H4 (cell line): ENCODE measurements at regions not wholly inside any gene's neighbourhood (a gene's known extent, or its start where the extent isn't known, plus 50 kb on each side); places are given as distances from the start of the nearest gene placed in this dataset.

ENCODE experiments used
- DNase-seq: peaks from one replicate; pipeline ENCODE4 v3.0.0-alpha.2; 2015; ENCODE audit warnings: low spot score

DNA sequence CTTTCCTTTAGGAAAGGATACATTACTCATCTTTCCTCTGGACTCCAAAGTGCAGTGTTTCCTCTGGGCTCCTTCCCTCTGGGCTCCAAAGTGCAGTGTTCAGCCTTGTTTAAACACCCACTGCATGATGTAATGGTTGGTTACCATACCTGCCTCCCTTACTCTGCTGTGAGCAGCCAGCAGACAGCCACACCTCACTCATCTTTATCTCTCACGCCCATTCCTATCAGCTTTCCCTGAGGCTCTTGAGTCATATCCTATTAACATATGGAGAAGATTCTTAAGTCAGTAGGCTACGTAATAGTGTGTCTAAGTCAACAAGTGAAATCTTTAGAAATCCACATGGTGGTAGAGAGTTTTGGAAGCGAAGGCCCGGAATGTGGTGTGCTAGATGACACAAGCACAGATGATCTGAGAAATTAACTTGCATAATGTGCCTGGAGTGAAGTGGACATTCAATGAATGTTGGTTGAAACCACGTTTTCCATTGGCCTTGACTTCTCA is 97.2 kb upstream of the CTNNB1 start:
- no peak for DNase-seq

DNA sequence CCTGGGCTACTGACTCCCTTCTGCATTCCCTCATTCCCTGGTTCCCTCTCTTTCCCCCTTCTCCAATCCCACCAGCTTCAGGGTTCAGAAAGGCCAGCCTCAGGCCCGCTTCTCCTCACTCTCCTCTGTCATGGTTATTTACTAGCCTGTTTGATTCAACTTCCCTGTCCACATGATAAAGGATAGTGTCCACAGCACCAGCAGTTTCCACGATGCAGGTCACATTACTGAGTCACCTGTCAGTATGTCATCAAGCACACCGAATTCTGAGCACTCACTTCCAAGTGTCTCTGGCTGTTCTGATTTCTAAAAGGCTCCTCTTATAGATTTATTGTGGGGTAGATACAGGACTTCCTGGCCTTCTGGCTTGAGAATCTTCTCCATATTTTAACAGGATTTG is 96.6 kb upstream of the CTNNB1 start:
- no peak for DNase-seq

- DNase-seq: no peak
Observed at GRCh38 chr3:41103200-41103599, 96.1 kb upstream of the CTNNB1 start.

DNA sequence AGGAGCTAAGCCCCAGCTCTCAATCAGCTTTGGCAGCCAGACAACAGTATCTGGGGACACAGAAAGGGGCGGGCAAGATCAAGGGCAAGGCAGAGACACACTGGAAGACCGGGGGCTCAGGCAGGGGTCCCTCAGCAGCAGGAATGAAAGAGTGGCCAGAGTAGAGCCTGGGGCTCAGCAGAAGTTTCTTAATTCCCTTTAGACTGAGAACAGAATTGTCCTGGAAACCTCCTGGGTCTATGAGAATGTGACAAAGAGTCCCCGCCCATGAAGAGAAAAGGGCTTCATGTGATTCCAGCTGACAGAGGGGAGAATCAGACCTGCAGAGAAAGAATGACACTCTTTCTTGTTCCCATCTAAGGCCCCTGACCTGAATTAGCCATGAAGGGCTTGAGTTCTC is 95.2 kb upstream of the CTNNB1 start:
- no peak for DNase-seq

GRCh38 chr3:41106691-41107090 is 92.6 kb upstream of the CTNNB1 start:
- no peak for DNase-seq

GRCh38 chr3:41111011-41111410 is 88.3 kb upstream of the CTNNB1 start:
- DNase-seq: no peak

- no peak for DNase-seq
Observed at GRCh38 chr3:41112466-41112865, 86.8 kb upstream of the CTNNB1 start.

DNA sequence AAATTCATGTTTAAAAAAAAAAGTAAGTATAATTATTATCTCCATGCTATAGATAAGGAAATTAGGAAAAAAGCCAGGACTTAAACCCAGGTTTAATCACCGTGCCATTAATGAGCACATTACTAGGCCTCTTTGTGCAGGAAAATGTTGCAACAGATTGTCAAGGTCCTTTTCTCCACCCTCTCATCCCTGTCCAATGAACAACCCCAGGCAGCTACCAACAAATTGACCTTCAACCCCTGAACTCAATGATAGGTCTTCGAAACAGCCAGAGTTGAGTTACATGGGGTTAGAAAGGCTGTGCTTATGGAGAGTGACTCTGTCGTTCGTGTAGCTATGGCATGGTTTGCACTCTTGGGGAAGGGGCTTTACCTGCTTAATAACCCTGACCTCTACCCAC is 84.2 kb upstream of the CTNNB1 start:
- DNase-seq: no peak

GRCh38 chr3:41116851-41117250 is 82.5 kb upstream of the CTNNB1 start:
- DNase-seq: no peak

- peak; percentile 95 for DNase-seq
Observed at GRCh38 chr3:41117398-41117870, 81.9 kb upstream of the CTNNB1 start.

DNA sequence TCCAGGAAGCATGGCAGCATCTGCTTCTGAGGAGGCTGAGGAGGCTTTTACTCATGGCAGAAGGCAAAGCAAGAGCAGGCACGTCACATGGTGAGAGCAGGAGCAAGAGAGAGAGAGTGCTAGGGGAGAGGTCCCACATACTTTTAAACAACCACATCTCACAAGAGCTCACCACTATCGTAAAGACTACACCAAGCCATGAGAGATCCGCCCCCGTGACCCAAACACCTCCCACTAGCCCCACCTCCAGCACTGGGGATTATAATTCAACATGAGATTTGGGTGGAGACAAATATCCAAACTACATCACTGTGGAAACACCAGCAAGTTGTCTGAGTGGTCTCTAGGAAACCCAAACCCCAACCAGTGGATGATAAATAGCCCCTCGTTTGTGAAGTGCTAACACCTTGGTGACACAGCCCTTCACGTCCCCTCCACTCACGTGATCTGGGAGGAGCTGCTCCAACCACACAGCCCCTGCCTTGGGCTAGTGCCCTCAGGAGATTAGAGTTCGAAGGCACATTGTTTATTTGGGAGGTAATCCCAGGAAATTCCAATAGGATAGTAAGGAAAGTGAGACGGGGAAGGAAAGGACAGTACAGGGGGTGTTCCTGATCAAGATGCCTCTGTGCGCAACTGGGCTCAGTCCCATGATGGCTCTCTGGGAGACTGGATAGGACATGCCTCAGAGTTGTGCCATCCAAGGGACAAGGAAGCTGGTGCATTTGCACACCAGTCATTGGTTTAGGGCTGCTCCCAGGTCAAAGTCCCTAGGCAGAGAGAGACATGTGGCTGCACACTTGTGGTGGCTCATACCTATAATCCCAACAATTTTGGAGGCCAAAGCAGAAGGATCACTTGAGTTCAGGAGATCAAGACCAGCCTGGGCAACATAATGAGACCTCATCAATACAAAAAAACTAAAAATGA is 80.6 kb upstream of the CTNNB1 start:
- no peak for DNase-seq

GRCh38 chr3:41120460-41120859 is 78.8 kb upstream of the CTNNB1 start:
- DNase-seq: no peak

- DNase-seq: no peak
Observed at GRCh38 chr3:41125258-41125657, 74.0 kb upstream of the CTNNB1 start.

GRCh38 chr3:41126472-41126871 is 72.8 kb upstream of the CTNNB1 start:
- no peak for DNase-seq

DNA sequence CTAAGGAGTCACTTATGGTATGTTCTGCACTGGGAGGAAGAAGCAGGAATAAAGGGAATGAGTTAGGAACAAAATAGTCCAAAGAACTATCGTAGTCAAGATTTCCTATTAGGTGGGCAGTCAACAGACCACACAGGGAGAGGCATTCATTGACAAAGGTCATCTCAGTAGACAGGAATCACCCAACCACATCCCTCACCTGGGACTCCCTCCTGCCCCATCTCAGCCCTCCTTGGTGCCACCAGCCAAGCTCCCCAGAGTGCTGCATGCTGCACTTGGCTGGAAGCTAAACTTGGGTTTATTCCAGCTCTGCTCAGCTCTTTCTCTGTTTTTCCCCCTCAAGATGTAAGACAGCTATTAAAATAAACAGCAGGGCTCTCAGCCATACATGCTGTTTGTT is 72.3 kb upstream of the CTNNB1 start:
- DNase-seq: no peak

DNA sequence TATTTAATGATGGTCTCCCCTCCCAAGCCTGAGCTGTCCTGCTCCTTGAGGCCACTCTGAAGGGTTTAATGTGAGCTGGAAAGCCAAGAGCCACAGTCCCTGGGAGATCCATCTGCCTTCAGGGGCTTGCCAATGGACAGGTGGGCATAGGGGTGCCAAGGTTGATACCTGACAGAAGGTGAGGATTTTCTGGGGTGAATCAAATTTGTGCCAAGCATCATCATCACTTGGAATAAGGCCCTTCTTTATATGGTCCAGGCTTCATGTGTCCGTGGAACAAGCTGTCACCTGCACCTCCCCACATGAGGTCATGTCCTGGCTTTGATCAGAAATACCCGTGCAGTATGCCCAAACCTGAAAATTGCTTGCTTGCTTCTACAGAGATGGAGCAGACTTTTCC is 71.9 kb upstream of the CTNNB1 start:
- DNase-seq: no peak

DNA sequence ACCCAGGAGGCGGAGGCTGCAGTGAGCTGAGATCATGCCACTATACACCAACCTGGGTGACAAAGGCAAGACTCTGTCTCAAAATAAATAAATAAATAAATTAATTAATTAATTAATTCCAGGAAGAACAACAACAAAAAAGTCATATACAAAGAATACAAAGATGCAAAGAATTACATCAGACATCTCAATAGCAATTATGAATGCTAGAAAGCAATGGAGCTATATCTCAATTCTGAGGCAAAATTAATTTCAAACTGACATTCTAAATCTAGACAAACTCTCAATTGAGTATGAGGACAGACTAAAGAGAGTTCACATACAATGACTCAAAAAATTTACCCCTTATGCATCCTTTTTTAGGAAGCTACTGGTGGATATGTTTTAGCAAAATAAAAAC is 69.6 kb upstream of the CTNNB1 start:
- DNase-seq: no peak

GRCh38 chr3:41131224-41131623 is 68.1 kb upstream of the CTNNB1 start:
- DNase-seq: no peak

DNA sequence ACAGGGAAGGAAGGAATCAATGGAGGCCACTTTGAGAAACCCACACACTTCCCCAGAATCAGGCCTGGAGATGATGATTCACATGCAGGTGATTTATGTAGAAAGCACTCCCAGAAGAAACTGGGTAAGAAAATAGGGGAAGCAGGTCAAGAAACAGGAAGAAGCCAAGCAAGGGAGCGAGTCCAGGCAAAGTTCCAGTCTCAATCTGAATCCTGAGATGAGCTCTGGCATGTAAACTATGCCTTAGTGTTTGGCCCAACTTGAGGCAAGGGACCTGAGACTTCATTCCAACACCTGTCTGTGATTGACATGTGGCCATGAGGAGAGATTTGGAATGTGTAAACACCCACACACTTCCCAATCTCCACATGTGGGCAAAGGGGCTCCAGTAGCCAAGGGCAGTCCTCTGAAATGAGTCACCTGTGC is 61.6 kb upstream of the CTNNB1 start:
- DNase-seq: no peak

GRCh38 chr3:41138146-41138545 is 61.2 kb upstream of the CTNNB1 start:
- DNase-seq: no peak

- DNase-seq: no peak
Observed at GRCh38 chr3:41138601-41139000, 60.7 kb upstream of the CTNNB1 start.

DNA sequence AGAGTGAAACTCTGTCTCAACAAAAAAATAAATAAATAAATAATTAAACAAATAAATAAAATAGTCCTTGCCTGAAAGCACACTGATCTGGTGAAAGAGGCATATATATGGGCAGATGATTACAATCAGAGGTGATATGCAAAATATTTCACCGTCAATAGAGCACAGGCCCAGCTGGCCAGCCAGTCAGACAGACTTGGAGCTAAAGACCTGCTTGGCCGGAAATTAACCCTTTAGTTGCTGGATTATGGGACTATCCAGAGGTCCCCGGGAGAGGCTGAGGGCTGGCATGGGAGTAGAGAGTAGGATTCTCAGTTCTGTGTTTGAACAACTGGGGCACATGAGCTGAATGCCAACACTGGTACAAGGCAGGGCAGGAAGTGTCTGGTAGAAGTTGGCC is 59.1 kb upstream of the CTNNB1 start:
- DNase-seq: no peak

DNA sequence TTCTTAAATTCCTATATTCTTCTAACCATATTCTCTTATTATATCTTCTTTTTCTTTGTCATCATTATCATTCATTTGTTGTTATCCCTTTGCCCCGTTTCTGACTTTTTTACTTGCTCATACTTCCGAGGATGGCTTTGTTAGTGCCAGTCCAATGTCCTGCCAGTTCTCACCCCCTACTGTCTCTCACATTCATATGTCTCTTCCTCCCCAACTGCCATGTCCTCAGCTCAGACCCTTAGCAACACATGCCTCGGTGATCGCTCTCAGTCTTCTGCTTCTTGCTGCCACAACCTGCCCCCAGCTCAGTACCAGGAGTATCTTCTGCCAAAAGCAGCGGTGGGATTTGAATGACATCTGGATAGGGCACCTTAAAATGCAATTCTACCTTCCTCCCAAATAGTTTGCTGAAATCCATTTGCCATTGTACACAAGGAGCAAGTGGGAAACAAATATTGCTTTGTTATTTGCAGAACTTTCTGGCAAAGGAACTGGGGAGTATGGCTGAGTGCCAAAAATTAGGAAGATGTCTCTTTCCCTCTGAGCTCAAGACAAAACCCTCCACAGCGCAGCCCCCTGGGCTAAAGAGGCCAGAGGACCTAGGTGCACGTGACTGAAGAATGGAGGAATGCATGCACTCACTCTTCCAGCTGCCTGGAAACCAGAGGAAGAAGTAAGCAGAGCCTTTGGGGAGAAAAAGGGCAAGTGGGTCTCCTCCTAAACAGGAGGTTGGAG is 57.7 kb upstream of the CTNNB1 start:
- no peak for DNase-seq
